ENCODE measurements at regions not wholly inside any gene's neighbourhood (a gene's known extent, or its start where the extent isn't known, plus 50 kb on each side); places are given as distances from the start of the nearest gene placed in this dataset.

DNA sequence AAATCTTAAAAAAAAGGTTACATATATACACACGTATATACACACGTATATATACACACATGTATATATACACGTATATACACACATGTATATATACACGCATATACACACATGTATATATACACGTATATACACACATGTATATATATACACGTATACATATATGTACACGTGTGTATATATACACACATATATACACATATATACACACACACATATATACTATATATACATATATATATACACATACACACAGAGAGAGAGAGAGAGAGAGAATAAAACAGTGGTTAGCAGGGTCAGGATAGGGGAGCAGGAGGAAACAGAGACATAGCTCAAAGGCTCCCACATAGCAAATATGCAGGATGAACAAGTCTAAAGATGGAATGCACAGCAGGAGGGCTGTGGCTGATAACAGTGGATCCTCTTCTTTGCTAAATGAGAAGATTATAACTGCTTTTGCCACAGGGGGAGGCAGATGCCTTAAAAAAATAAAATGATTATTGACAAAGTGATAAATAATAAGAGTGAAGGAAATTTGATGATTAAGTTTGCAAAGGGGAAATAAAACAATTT lies 714.5 kb downstream of the UQCRFS1 start:
- no peak for TF ChIP-seq CTCF (IDR thresholded peaks at IDR 0.05)
- no peak for TF ChIP-seq POLR2A (IDR thresholded peaks at IDR 0.05)
